Mesendoderm (in vitro differentiated cells): ENCODE measurements at regions not wholly inside any gene's neighbourhood (a gene's known extent, or its start where the extent isn't known, plus 50 kb on each side); places are given as distances from the start of the nearest gene placed in this dataset.
"Not testable (repeated sequence)": the region's sequence is repeated elsewhere in the genome, so short reads cannot be mapped to it uniquely, and the experiment has no call there.

Experiments
- DNase-seq: peaks from one replicate; pipeline ENCODE4 v3.0.0; 2013
- H2AK5ac ChIP-seq: 2 replicates; pipeline ENCODE4 v1.6.1; 2013; ENCODE audit warnings: low read length, inconsistent platforms
- H2BK120ac ChIP-seq: 2 replicates; pipeline ENCODE4 v1.6.1; 2013; ENCODE audit warnings: low read depth, mild to moderate bottlenecking, low read length, moderate library complexity, mixed read lengths
- H2BK15ac ChIP-seq: replicated peaks from 2 replicates; pipeline ENCODE4 v1.6.1; 2013; ENCODE audit warnings: low read depth, mild to moderate bottlenecking, moderate library complexity
- H2BK5ac ChIP-seq: 2 replicates; pipeline ENCODE4 v1.6.1; 2013; ENCODE audit warnings: low read length, inconsistent platforms
- H3K18ac ChIP-seq: 2 replicates; pipeline ENCODE4 v1.6.1; 2013; ENCODE audit warnings: mild to moderate bottlenecking, low read length, mixed read lengths
- H3K23ac ChIP-seq: one replicate; pipeline ENCODE4 v1.6.1; 2013; ENCODE audit warnings: low read length
- H3K27ac ChIP-seq: 2 replicates; pipeline ENCODE4 v1.5.1; 2013; ENCODE audit warnings: low read depth, mild to moderate bottlenecking, inconsistent platforms, low read length, moderate library complexity
- H3K27me3 ChIP-seq: 2 replicates; pipeline ENCODE4 v1.6.1; 2013; ENCODE audit warnings: low read length, control low read depth, mild to moderate bottlenecking, inconsistent platforms; ENCODE audit not compliant: insufficient read depth, poor library complexity
- H3K36me3 ChIP-seq: 2 replicates; pipeline ENCODE4 v1.6.1; 2013; ENCODE audit warnings: low read length, inconsistent platforms; ENCODE audit not compliant: control insufficient read depth, insufficient read depth
- H3K4ac ChIP-seq: one replicate; pipeline ENCODE4 v1.6.1; 2013; ENCODE audit warnings: low read depth, mild to moderate bottlenecking, low read length, moderate library complexity
- H3K4me1 ChIP-seq: 2 replicates; pipeline ENCODE4 v1.6.1; 2013; ENCODE audit warnings: low read depth, low read length, inconsistent platforms; ENCODE audit not compliant: control insufficient read depth
- H3K4me2 ChIP-seq: 2 replicates; pipeline ENCODE4 v1.6.1; 2013; ENCODE audit warnings: low read length
- H3K4me3 ChIP-seq: 2 replicates; pipeline ENCODE4 v1.5.1; 2013; ENCODE audit warnings: mild to moderate bottlenecking, low read length
- H3K56ac ChIP-seq: one replicate; pipeline ENCODE4 v1.6.1; 2013; ENCODE audit warnings: low read length
- H3K79me1 ChIP-seq: 2 replicates; pipeline ENCODE4 v1.6.1; 2013; ENCODE audit warnings: low read length, inconsistent platforms
- H3K79me2 ChIP-seq: 2 replicates; pipeline ENCODE4 v1.6.1; 2013; ENCODE audit warnings: mild to moderate bottlenecking, low read length; ENCODE audit not compliant: control insufficient read depth, insufficient read depth
- H3K9ac ChIP-seq: 2 replicates; pipeline ENCODE4 v1.6.1; 2013; ENCODE audit warnings: low read length, inconsistent platforms
- H4K5ac ChIP-seq: one replicate; pipeline ENCODE4 v1.6.1; 2013; ENCODE audit warnings: low read length
- H4K8ac ChIP-seq: one replicate; pipeline ENCODE4 v1.6.1; 2013; ENCODE audit warnings: low read depth, mild to moderate bottlenecking, control low read depth, low read length, moderate library complexity
- WGBS: extraction: QIAGEN DNeasy Blood & Tissue Kit; methylation state at CpG from one replicate; pipeline ENCODE4 v1.1.7; 2013; ENCODE audit warnings: low lambda C conversion rate, missing lambda C conversion rate; ENCODE audit not compliant: insufficient coverage; ENCODE audit errors: extremely low coverage; 5-methylcytosine and 5-hydroxymethylcytosine counted together

DNA sequence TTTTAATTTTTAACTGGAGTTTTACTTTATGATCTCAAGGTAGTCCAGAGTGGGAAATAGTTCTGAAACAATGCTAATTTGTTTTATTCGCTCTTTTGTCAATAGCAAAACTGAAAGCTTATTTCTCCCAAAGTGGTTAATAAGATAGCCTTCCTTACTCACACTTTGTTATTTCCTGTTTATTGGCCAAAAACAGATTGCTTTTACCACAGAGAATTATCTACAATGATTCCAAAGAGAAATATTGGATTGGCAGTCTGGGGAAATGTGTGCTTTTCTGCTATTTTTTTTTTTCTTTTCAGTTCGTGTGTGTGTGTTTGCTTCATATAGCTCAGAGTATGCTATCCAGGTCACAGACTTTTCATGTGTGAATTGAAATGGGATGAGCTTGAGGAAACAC is 756.7 kb upstream of the RGMB start:
- Histone ChIP-seq H3K4me2 (no peak overlapping the region), H3K4ac (no peak overlapping the region), H3K27me3 (no peaks in the 10 kb centered on the region), H3K27ac (no peak overlapping the region), H3K79me2 (no peaks in the 10 kb centered on the region), H2BK15ac (no peak overlapping the region), H3K36me3 (no peaks in the 10 kb centered on the region), H2BK5ac (no peak overlapping the region), H4K8ac (no peak overlapping the region), H4K5ac (no peak overlapping the region), H2BK120ac (no peak overlapping the region), H3K4me3 (no peak overlapping the region), H3K56ac (no peak overlapping the region), H2AK5ac (no peak overlapping the region), H3K4me1 (no peaks in the 10 kb centered on the region), H3K18ac (no peak overlapping the region), H3K9ac (no peak overlapping the region), H3K79me1 (no peaks in the 10 kb centered on the region), H3K23ac (no peak overlapping the region)
- DNase-seq: no peak
- WGBS: no CpG with 5 or more reads among the region's 2 CpGs

DNA sequence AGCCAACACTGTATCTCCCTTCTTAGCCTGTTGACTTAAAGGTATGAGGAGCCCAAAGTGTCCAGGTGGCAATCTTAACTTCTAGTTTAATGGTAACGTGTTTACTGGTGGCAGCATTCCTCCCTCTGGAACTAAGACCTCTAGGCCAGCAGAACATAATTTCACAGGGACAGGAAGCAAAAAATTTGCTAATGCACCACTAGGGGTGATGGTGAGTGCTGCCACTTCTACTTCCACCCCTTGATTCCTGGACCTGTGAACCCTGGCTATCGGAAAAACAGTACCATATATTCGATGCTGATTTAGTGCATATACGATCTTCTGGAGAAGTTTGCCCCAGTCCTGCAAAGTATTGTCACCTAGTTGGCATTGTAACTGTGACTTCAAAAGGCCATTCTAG is 743.2 kb upstream of the RGMB start:
- not testable (repeated sequence) for H4K8ac ChIP-seq, H3K4me2 ChIP-seq, H3K4ac ChIP-seq, H3K27ac ChIP-seq, H3K4me3 ChIP-seq, H2BK5ac ChIP-seq, H3K23ac ChIP-seq, H3K79me2 ChIP-seq, H3K18ac ChIP-seq, H2BK15ac ChIP-seq, H4K5ac ChIP-seq, H3K4me1 ChIP-seq, H3K79me1 ChIP-seq, H3K36me3 ChIP-seq, DNase-seq, H3K56ac ChIP-seq, H3K9ac ChIP-seq, H2BK120ac ChIP-seq, H3K27me3 ChIP-seq, H2AK5ac ChIP-seq
- no CpG with 5 or more reads among the region's 4 CpGs for WGBS

DNA sequence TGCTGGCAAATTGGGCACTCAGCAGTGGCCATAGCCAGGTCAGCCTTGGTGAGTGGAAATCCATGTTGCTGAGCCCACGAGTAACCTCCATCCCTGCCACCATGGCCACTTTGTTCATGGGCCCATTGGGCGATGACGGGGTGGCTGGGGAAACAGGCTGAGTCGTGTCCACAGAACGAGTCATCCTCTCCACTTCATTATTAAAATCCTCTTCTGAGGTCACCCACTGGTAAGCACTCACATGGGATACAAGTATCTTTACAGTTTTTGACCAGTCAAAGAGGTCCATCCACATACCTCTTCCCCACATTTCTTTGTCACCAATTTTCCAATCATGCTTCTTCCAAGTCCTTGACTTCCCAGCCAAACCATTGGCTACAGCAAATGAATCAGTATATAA is 742.4 kb upstream of the RGMB start:
- no CpG with 5 or more reads among the region's 5 CpGs for WGBS
- not testable (repeated sequence) for H3K9ac ChIP-seq, H3K4me2 ChIP-seq, H4K8ac ChIP-seq, H2AK5ac ChIP-seq, H4K5ac ChIP-seq, H3K56ac ChIP-seq, H3K18ac ChIP-seq, H2BK15ac ChIP-seq, H3K4me1 ChIP-seq, H3K4me3 ChIP-seq, DNase-seq, H3K27ac ChIP-seq, H3K23ac ChIP-seq, H3K36me3 ChIP-seq, H3K79me2 ChIP-seq, H2BK5ac ChIP-seq, H3K4ac ChIP-seq, H2BK120ac ChIP-seq, H3K27me3 ChIP-seq, H3K79me1 ChIP-seq

DNA sequence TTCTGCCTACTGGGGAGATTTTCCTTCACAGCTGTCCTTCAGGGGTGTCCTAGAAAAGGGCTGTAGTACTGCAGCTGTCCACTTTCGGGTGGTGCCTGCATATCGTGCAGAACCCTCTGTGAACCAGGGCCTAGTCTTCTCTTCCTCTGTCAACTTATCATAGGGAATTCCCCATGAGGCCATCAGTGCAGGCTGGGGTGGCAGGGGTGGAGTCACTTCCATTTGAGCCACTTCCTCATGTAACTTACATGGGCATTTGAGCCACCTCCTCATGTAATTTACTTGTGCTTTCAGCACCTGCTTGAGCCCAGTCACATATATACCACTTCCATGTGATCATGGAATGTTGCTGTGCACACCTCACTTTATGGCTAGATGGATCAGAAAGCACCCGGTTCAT is 742.0 kb upstream of the RGMB start:
- no CpG with 5 or more reads among the region's 3 CpGs for WGBS
- Histone ChIP-seq H2BK120ac (no peak overlapping the region), H3K27ac (no peak overlapping the region), H3K27me3 (no peaks in the 10 kb centered on the region), H3K4me1 (no peaks in the 10 kb centered on the region), H3K9ac (no peak overlapping the region), H2BK5ac (no peak overlapping the region), H4K5ac (no peak overlapping the region), H3K56ac (no peak overlapping the region), H3K79me2 (no peaks in the 10 kb centered on the region), H3K4me3 (no peak overlapping the region), H4K8ac (no peak overlapping the region), H3K23ac (no peak overlapping the region), H3K4ac (no peak overlapping the region), H3K18ac (no peak overlapping the region), H3K79me1 (no peaks in the 10 kb centered on the region), H3K36me3 (no peaks in the 10 kb centered on the region), H2AK5ac (no peak overlapping the region), H2BK15ac (no peak overlapping the region), H3K4me2 (no peak overlapping the region)
- no peak for DNase-seq

DNA sequence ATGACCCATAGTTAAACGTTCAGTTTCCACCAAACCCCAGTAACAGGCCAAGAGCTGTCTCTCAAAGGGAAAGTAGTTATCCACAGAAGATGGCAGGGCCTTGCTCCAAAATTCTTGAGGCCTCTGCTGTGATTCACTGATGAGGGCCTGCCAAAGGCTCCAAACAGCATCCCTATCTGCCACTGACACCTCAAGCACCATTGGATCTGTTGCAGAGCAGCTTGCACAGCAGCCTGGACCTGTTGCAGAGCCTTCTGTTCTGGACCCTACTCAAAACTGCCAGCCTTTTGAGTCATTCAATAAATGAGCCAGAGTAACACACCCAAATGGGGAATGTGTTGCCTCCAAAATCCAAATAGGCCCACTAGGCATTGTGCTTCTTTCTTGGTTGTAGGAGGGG is 741.5 kb upstream of the RGMB start:
- WGBS: no CpG with 5 or more reads among the region's 1 CpG
- Histone ChIP-seq H3K27me3 (no peaks in the 10 kb centered on the region), H3K9ac (no peak overlapping the region), H3K18ac (no peak overlapping the region), H3K79me2 (no peaks in the 10 kb centered on the region), H2AK5ac (no peak overlapping the region), H4K8ac (no peak overlapping the region), H3K27ac (no peak overlapping the region), H2BK120ac (no peak overlapping the region), H3K79me1 (no peaks in the 10 kb centered on the region), H4K5ac (no peak overlapping the region), H2BK15ac (no peak overlapping the region), H3K4me3 (no peak overlapping the region), H3K56ac (no peak overlapping the region), H3K4me2 (no peak overlapping the region), H3K4ac (no peak overlapping the region), H3K23ac (no peak overlapping the region), H3K4me1 (no peaks in the 10 kb centered on the region), H3K36me3 (no peaks in the 10 kb centered on the region), H2BK5ac (no peak overlapping the region)
- DNase-seq: no peak

DNA sequence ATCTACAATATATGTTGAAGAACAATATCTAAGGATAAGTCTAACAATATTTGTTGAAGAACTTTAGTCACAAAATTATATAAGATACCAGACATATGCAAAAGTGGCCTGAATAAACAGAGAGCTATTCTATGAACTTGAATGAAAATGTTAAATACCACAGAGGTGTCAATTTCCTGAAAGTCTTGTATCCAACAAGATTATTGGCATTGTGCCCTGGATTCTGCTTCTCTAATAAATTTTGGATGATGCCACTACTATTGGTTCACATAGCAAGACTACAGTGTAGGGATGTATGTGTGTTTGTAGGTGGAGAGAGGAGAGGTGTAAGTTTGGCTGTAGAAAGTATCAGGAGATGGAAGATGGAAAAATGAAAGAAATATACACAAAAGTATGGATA is 731.8 kb upstream of the RGMB start:
- no peaks in the 10 kb centered on the region for H3K36me3 ChIP-seq
- H3K27me3 ChIP-seq: no peaks in the 10 kb centered on the region
- no peak overlapping the region for H3K9ac ChIP-seq
- H2AK5ac ChIP-seq: no peak overlapping the region
- H2BK15ac ChIP-seq: no peak overlapping the region
- no peak overlapping the region for H3K23ac ChIP-seq
- no peaks in the 10 kb centered on the region for H3K79me1 ChIP-seq
- no peak overlapping the region for H3K56ac ChIP-seq
- no peaks in the 10 kb centered on the region for H3K4me1 ChIP-seq
- no peak overlapping the region for H3K4me3 ChIP-seq
- no peak for DNase-seq
- no peak overlapping the region for H4K8ac ChIP-seq
- no peak overlapping the region for H3K18ac ChIP-seq
- H2BK5ac ChIP-seq: no peak overlapping the region
- no peak overlapping the region for H3K27ac ChIP-seq
- H2BK120ac ChIP-seq: no peak overlapping the region
- H4K5ac ChIP-seq: no peak overlapping the region
- no peak overlapping the region for H3K4me2 ChIP-seq
- no peaks in the 10 kb centered on the region for H3K79me2 ChIP-seq
- H3K4ac ChIP-seq: no peak overlapping the region
